SIG-M5 treated with dmso at 0.1 percent for 504 hours (cell line): ENCODE measurements at regions not wholly inside any gene's neighbourhood (a gene's known extent, or its start where the extent isn't known, plus 50 kb on each side); places are given as distances from the start of the nearest gene placed in this dataset.

Experiments used
- DNase-seq: peaks from one replicate; lab custom pipeline; 2025; ENCODE audit not compliant: unreplicated experiment; lab: John Stamatoyannopoulos, UW

DNA sequence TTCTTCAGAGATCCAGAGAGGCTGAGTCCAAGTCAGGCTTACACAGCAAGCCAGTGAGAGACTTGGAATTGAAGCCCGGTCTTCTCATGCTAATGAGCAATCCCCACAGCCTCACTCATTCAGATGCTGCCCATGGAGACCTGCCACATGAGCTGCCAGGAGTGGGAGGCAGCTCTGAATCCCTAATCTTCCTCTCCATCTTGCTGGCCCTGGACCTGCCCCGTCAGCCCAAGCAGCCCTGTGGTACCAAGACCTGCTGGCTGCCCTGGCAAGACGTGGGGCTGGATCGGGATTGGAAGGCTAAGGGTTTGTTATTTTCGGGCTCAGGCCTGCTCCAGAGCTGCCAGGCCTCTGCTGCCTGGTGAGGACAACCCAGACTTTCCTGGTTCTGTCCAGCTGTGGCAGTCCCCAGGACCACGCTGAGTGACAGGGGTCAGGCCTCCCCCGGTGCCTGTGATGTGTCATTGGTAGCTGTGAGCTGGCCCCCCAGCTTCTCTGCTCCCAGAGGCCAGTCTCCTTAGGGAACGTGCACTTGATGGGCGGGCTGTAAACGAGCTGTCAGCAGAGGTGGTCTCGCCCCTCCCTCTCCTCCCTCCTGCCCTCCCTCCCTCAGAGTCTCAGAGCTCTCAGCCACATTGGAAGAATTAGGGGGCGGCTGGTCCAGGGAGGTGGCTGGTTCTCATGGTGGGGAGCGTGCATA, 135.0 kb downstream of the FOXD2 start:
- DNase-seq, result no peak

DNA sequence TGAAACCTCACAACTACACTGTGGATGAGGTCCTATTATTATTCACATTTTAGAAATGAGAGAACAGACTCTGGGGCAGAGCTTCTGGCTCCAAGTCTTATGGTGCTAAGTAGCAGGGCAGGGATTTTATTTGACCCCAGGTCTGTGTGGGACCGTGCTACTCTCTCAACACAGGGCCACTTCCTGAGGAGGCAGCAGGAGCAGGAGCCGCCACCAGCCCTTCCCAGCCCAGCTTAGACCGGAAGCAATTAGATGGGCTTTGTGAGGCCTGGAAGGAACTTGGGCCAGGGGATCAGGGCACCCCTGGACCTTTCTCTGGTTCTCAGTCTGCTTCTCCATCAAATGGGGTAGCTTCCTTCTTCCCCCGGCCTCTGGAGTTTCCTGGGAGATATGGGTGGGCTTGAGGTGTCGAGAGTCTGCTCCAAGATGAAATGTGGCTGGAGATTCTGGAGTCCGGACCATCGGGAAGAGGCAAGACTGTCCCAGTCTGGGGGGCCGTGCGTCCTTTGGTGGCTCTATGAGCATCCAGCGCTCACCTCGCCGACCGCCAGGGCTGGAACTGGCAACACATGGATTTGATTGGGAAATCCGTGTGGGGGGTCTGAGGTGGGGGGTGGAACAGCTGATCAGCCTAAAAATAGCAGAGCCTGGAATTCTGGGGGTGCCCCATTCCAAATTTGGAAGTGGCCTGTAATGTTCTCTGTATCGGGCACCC, 136.8 kb downstream of the FOXD2 start:
- no peak for DNase-seq

DNA sequence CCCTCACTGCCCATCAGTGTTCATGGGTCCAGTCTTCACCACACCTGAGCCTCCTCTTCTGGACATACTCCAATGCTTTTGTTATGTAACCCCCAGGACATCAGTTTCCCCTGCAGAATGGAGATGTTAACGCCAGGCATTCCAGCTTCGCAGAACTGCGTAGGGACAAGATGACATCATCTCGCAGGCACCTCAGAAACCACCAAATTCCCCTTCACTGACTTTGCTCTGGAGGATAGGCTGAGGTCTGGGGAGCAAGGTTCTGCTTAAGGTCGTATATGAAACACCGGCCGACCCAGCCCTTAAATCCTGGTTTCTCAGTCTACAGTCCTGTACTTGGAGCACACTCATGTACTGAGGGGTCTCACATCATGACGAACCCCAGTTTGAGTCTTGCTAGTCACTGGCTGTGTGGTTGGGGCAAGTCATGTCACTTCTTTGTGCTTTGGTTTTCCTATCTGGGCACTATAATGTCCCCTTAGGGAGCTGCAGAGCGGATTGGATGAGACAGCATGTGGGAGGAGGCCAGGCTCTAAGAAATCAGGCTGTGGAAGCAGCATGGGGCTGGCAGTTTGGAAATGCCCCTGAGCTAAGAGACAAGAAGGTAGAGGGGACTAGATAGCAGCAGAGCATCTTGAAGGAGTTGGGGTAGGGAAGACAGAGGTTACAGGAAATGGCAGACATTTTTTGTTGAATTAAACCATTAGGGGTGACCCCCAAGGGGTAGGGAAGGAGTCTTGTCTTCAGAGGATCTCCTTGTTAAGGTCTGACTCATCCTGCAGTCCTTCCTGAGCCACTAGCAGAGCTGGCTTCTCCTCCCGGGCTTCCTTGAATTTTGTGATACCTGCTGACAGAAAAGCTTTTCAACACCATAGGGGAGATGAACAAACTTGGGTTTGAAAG, 138.3 kb downstream of the FOXD2 start:
- DNase-seq, result no peak

DNA sequence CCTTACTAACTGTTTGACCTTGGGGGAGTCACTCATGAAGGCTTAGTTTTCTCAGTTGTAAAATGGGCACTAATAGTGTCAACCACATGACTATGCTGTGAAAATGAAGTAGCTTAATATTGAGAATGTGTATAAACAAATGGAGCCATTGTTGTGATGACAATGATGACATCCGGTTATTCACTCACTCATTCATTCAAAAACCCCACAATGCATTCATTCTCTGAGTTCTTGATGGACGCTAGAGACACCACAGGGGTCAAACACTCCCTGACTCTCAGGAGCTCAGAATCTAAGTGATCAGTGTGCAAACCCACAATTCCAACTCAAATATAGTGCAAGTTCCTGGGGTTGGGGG, 138.9 kb downstream of the FOXD2 start:
- no peak for DNase-seq

DNA sequence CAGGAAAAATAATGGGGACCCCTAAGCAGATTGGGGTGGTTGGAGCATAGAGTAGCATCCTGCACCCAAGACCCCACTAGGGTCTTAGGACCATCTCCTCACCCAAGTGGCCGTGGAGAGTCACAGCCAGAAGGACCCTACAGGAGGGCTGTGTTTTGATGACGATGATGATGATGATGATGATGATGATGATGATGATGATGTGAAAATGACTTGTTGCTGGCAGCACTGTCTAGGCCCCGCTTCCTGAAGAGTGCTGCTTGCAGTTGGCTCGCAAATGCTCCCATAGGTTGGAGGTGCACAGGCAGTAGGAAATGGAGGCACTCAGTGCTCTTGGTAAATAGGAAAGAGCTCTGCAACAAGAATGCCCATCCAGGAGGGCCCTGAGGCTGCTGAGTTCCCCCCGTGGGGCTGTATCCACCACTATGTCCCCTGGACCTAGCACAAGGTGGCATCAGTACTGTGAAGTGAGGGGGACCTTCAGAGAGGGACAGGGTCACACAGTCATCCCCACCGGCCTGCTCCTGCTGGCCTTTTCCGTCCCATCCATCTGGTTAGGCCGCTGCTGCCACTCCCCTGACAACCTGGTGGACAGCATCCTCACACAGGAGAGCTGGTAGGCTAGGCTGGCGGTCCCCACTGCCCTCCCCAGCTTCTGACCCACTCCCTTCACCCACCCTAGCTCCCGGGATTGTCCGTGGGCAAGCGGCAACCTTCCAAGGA, 139.6 kb downstream of the FOXD2 start:
- no peak for DNase-seq

DNA sequence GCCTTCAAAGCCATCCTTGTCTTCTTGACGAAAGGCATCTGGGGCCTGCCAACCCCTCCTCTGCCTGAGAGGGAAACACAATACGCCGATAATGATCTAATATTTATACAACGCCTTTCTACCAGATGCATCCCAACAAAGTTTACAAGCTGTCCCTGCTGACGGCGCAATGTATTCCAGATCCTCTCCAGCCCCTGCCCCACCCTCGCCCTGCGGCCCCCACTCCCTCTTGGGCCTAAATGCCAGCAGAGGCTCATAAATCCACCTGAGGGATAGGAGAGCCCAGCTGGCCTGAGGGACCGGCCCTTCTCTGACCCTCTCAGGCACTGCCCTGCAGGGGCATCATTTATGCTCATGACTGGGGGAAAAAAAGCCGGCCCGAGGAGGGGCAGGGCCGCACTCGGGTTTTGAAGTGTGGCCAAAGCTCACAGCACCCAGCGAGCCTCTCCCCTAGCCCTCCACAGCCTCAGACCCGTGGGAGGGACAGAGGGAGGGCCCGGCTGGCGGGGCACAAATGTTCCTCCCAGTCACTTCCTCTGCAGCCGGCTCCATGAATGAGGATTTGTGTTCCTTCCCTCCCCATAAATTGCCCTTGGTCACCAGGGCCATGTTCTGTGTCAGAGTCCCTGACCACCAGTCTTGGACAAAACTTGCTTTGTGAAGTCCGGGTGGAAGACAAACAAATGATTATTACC, 140.3 kb downstream of the FOXD2 start:
- no peak for DNase-seq

DNA sequence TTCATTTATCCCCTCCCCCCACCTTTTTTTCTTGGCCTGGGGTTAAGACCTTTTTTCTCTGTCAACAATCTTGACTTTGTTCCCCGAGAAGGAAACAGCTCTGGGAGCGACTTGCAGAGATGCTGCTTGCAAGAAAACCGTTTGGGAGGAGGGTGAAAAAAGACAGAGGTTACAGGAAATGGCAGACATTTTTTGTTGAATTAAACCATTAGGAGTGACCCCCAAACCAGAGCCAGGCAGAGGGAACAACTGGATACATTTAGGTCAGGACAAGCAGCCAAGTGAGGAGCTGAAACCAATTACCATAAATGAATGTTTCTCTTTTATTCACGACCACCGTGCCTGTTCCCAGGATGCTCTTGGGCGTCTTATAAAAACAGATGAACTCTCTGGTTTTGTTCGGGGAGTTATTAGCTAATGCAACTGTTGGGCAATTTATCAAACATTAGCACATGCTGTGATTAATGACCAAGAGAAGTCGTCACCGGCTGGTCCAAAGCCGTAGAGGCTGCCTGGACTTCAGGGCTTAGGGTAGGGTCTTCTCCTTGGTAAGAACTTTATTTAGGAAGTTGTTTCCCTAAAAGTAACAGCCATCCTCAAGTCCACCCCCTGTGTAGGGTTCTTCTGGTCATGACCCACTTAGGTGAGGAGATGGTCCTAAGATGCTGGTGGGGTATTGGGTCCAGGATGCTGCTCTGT, 141.0 kb downstream of the FOXD2 start:
- DNase-seq, result no peak

DNA sequence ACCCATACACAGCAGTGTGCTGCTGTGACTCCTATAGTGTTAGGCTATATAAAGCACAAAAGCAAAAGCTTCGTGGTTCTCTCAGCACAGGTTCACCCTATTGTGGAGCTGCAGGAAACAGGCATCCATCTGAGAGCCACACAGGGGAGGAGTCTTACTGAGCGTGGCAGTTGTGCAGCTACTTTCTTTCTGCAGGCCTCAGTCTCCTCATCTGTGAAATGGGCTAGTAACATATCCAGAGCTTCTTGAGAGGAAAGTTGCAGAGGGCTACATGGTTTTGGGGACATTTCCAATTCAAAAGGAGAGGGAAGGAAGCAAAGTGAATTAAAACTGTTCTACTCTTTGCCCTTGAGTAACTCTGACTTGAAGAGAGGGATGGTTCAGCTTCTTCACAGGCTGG, 142.0 kb downstream of the FOXD2 start:
- DNase-seq, result no peak

DNA sequence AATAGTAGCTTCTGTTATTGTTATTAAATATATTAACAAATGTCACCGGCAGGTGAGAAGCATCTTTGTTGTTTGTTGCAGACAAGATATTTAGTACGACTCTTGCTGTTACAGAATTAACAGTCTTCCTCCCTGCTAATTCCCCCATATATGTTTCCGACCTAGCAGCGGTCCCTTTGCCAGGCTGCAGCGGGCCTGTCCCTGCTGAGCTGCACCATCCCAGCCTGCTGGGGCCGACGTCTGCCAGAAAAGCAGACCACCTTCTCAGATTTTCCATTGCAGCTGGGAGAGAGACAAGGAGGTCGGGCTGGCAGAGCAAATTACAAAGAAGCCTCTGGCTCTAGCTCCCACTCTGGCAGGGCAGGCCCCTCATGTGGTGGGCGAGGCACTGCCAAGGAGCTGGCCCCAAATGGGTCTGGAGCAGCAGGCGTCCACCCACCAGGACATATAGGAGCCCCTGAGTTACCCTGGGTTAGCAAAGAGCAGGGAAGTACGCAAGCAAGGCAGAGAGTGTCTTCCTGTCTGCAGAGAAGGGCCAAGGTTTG, 142.7 kb downstream of the FOXD2 start:
- no peak for DNase-seq

DNA sequence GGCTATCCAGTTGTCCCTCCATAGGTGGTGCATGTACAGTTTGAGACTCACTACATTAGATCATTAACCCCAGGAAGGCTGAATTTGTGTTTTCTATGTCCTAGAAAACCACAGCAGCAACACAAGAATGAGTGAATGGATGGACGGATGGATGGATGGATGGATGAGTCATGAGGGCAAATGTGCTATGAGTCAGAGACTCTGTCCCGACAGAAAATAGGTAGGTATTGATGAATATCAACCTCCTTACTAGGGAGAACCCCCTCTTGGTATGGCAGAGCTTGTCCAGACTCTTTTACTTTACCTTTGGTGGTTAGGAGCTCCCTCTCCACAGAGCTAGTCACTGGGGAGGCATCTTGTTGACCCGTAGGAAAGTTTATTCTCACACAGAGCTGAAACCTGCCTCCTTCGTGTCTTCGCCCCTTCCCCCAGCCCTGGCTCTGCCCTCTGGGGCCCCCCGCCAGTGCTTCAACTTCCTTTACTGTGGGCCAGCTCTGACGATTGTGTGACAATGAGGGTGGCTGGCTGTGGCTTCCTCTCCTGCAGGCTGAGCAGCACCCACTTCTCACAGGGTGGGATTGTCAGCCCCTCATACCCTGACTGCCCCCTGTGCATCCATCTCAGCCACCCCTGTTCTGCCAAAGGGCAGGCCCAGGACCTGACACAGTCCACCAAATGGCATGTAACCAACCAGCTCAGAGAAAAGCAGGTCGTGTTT, 145.2 kb downstream of the FOXD2 start:
- no peak for DNase-seq

DNA sequence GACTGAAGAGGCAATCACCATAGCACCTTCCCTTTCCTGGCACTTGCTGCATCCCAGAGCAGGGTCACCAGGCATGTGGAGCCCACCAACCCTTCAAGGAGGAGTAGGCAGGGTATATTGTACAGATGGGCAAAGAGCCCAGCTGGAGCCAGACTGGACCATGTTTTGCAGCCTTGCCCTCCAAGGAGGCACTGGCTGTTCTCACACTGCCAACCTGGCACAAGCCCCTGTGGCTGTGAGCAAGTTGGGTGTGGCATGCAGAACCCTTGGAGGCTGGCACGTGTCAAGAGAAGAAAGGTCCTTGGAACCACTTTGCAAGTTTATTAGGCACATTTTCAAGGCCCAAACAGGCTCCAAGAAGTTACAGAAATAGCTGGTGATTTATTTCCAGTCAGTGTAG, 146.4 kb downstream of the FOXD2 start:
- no peak for DNase-seq

DNA sequence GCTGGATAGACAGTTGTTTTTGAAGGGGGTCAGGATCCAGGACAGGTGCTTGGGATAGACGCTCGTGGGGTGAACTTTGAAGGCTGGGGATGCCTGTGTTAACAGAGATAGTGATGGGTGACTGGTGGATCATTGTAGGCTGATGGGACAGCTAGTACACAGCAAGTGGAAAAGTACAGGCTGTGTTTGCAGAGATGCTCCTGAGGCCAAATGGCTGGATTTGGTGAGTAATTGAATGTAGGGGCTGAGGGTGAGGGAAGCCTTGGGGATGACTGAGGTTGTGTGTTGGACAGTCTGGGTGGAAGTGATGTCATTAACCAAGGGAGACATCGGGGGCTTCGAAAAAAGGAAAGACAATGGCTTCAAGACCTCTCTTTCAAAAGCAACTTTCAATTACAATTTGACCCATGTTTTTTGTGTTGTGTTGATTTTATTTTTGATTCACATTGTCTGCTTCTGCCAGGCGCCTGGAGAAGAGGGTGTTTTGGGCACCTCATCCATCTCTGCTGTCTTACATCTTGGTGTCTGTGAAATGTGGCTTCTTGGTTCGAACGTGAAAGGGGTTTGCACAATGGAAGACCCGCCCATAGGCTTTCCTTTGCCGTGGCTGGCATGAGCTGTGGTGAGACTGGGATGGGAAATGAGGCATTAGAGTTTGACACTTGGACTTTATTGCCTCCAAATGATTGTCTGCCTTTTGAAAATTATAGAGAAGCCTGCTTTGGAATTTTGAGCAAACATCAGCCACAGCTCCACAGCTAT, 147.5 kb downstream of the FOXD2 start:
- DNase-seq, result no peak

DNA sequence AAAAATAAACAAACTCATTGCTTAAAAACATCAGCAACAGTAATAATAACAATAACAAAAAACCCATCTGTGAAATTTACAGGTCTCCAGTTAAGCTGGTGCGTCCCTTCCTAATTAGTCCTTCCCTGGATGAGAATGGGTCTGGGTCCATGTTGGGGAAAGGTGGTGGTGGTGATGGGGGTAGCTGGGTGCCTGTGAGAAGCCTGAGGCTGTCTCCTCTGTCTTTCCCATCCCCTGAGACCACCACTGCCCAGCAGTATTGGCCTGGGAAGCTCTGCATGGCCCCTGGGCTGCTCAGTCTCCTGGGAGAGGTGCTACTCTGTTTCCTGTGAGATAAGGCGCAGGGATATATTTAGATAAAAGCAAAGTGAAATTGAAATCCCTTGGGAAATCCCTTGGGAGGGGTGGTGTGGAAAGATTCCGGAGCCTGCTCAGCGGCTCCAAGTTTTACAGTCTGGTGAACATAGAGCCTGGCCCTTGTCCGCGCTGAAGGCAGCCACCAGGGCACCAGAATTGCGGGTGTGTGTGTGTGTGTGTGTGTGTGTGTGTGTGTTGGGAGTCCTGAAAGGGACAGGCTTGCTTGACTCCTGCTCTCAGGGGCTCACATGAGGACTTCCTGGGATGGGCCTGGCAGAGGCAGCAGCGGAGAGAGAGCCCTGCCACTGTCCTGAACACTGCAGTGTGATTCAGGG, 150.2 kb downstream of the FOXD2 start:
- no peak for DNase-seq

DNA sequence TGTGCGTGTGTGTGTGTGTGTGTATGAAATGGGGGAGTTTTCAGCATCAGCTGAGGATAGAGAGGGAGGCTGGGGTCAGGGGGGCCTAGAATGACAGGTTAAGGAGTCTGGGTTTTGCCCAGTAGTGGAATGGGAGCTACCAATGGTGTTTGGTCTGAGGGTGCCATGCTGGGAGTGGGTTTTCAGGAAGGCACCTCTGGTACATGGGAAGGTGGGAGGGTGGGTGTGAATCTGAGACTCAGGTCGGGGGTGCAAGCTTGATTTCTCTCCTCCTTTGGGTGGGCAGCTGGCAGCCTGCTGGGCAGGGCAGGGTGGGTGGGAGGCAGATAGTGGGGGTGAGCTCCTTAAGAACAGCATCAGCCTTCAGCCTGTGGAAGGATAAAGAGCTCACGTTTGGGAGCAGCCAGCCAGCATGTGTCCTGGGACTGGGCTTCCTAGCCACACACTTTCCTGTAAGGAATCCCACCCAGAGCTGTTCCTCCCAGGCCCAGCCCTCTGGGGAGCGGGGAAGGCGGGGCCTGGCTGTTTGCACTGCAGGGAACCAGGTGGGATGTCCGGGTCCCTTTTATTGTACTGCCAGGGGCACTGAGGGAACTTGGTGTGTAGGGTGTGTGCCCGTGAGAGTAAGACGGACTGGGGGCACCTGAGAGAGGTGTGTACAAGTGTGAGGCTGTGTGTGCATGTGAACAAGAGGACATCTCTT, 152.8 kb downstream of the FOXD2 start:
- no peak for DNase-seq

DNA sequence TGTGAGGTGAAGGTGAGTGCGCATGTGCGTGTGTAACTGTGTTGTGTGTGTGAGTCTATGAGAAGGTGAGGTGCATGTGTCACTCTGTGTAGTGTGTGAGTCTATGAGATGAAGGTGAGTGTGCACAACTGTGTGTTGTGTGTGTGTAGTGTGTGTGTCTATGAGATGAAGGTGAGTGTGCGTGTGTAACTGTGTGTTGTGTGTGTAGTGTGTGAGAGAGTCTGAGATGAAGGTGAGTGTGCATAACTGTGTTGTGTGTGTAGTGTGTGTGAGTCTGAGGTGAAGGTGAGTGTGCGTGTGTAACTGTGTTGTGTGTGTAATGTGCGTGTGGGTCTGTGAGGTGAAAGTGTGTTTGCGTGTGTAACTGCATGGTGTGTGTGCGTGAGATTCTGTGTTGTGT, 154.0 kb downstream of the FOXD2 start:
- no peak for DNase-seq

DNA sequence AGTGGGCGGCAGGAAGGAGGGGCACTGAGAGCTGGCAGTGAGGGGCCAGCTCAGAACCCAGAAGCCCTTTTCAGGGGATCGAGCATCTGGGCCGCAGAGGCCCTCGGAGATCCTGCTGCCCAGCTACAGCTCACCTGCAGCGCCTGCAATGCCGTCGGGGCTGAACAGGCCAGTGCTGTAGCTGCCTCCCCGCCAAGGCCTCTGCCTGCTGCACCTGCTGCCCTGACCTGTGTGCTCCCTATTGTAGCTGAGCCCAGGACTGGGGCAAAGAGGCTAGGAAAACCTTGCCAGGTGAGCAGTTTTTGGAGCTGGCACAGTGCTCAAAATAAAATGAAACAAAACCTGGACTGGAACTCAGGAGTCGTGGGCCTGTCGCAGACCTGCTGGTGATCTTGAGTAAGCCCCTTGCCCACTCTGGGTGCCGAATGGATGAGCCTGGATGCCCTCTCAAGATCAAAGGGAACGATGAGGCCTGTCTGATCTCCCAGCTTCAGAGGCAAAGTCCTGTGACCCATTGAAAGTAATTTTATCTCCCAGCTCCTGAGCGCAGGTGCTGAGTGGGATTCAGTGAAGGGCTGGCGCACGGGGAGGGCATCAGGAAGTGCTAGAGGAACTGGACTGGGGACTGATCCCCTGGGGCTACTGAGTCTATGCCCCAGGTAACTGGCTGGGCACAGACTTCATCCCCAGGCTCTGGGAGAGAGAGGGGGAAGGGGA, 154.6 kb downstream of the FOXD2 start:
- DNase-seq, result no peak
